ENCODE measurements at regions not wholly inside any gene's neighbourhood (a gene's known extent, or its start where the extent isn't known, plus 50 kb on each side); places are given as distances from the start of the nearest gene placed in this dataset.

GRCh38 chr1:55381983-55382382, 166.8 kb upstream of the USP24 start:
- H3K9me3 ChIP-seq (replicated peaks; ENCODE audit: control insufficient read depth, insufficient read depth, low read length) = no peaks in the 10 kb centered on the region
- ATAC-seq (no peak), FAIRE-seq (no peak), DNase-seq (ENCODE audit: low read depth, low spot score) (no peak)
- H3K27ac ChIP-seq (ENCODE audit: control insufficient read depth, insufficient read depth) = no peak overlapping the region
- BruUV-seq (replicated peaks) = no TSS peak
- H3K4me3 ChIP-seq = no peak overlapping the region
- ChIA-PET POLR2A (no interaction called here), SMC1A (ENCODE audit: uncharacterized antibody, unreplicated experiment) (interaction anchor here (0.6 to 2.9 kb wide), 2 partner anchors 896 to 1203 kb away, joined by 3 to 12 read pairs; no protein-coding TSS in a partner anchor), RAD21 (ENCODE audit: unreplicated experiment) (no interaction called here), CTCF (interaction anchor here (0.9 to 1.9 kb wide), 2 partner anchors 8 to 10 kb away, joined by 3 to 6 read pairs; no protein-coding TSS in a partner anchor)
- no peak overlapping the region for H3K4me2 ChIP-seq (ENCODE audit: control insufficient read depth, insufficient read depth)
- no peaks in the 10 kb centered on the region for H3K36me3 ChIP-seq (ENCODE audit: control insufficient read depth in 2 of 2, insufficient read depth in 2 of 2, low read length in 1 of 2)
- no peak overlapping the region for H2AFZ ChIP-seq (ENCODE audit: control insufficient read depth, low read depth, low read length)
- WGBS (ENCODE audit: insufficient coverage, insufficient replicate concordance, low lambda C conversion rate, missing lambda C conversion rate) = 38% methylated on average over 2 of the region's 2 CpGs
- H4K20me1 ChIP-seq (ENCODE audit: control insufficient read depth, insufficient read depth) = no peaks in the 10 kb centered on the region
- in situ Hi-C loops (cut with MboI) (no loop called here), intact Hi-C loops (cut with micrococcal nuclease; ENCODE audit: unreplicated experiment) (no loop called here)
- no peaks in the 10 kb centered on the region; a peak in 2 of 4 replicates for H3K27me3 ChIP-seq (replicated peaks in 1 of 2; ENCODE audit: control insufficient read depth in 2 of 2, insufficient read depth in 2 of 2, low read length in 1 of 2)
- H3K9ac ChIP-seq (ENCODE audit: control insufficient read depth, insufficient read depth, low read length) = no peak overlapping the region
- H3K4me1 ChIP-seq (ENCODE audit: control insufficient read depth, insufficient read depth, low read length) = no peaks in the 10 kb centered on the region
- no peaks in the 10 kb centered on the region for H3K79me2 ChIP-seq (ENCODE audit: control insufficient read depth, insufficient read depth, low read length)
- no peak for TF ChIP-seq HDAC2 (IDR thresholded peaks at IDR 0.05)
- TF ChIP-seq PRDM15 (CRISPR knock-in tag; IDR thresholded peaks at IDR 0.05) = no peak
- TF ChIP-seq MTA2 (IDR thresholded peaks at IDR 0.05; ENCODE audit: low read depth) = no peak
- TF ChIP-seq ZBTB33 (IDR thresholded peaks at IDR 0.05) = no peak
- TF ChIP-seq CREM (IDR thresholded peaks at IDR 0.05; ENCODE audit: low read depth) = no peak
- no peak for TF ChIP-seq TCF3 (IDR thresholded peaks at IDR 0.05; ENCODE audit: borderline replicate concordance, insufficient read depth, low read depth, low read length)
- TF ChIP-seq SIX5 (IDR thresholded peaks at IDR 0.05; ENCODE audit: low read depth, low read length, severe bottlenecking) = no peak
- TF ChIP-seq MLLT1 (IDR thresholded peaks at IDR 0.05) = no peak
- no peak for TF ChIP-seq TCF7 (IDR thresholded peaks at IDR 0.05; ENCODE audit: borderline replicate concordance)
- TF ChIP-seq BCLAF1 (IDR thresholded peaks at IDR 0.05) = no peak
- TF ChIP-seq GABPA (IDR thresholded peaks at IDR 0.05; ENCODE audit: low read depth) = no peak
- no peak for TF ChIP-seq ZZZ3 (IDR thresholded peaks at IDR 0.05; ENCODE audit: control insufficient read depth, insufficient read length, low read depth)
